Brain microvascular endothelial cell (primary cell): ENCODE measurements at regions not wholly inside any gene's neighbourhood (a gene's known extent, or its start where the extent isn't known, plus 50 kb on each side); places are given as distances from the start of the nearest gene placed in this dataset.

Source experiments
- DNase-seq: peaks from one replicate; pipeline ENCODE4 v3.0.0-alpha.2; 2020
- H3K27ac ChIP-seq: fragments of 250-450 bp; sonication (Bioruptor Pico); 2 replicates; pipeline ENCODE4 v1.5.1; 2020; ENCODE audit warnings: mild to moderate bottlenecking, moderate library complexity
- H3K27me3 ChIP-seq: fragments of 250-450 bp; sonication (Bioruptor Pico); replicated peaks from 2 replicates; pipeline ENCODE4 v1.5.1; 2020; ENCODE audit warnings: mild to moderate bottlenecking
- H3K36me3 ChIP-seq: fragments of 250-450 bp; sonication (Bioruptor Pico); replicated peaks from 2 replicates; pipeline ENCODE4 v1.5.1; 2020; ENCODE audit warnings: mild to moderate bottlenecking
- H3K4me3 ChIP-seq: 2 replicates; pipeline ENCODE4 v1.5.1; 2011; ENCODE audit warnings: low read depth, mild to moderate bottlenecking, control low read depth, low read length, moderate library complexity
- in situ Hi-C: cut with HindIII; loops from 2 replicates; pipeline ENCODE4 v1.10.0; 2017; ENCODE audit warnings: low sequenced_read_pairs, low pct_ligation_motif_present
- TF ChIP-seq, protein P1 (sequence below): IDR thresholded peaks from 2 replicates; pipeline ENCODE4 v1.5.1; 2011; ENCODE audit warnings: low read depth, mild to moderate bottlenecking, moderate library complexity, low read length, control low read depth, inconsistent platforms; ENCODE audit errors: missing control alignments

DNA sequence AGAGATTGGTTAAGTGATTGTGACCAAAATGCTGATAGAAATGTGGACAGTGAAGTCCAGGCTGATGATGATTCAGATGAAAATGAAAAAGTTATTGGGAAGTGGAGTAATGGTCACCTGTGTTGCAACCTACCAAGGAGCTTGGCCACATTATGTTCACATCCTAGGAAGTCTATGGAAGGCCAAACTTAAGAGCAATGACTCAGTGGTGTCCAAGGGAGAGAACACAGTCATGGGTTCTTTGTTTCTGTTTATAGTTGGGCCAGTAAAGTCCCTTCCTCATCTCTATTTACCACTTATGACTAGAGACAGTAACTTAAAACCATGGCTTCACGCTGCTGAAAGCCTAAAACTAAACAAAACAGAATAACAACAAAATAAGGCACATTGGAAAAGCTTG lies 555.3 kb upstream of the DAB2 start:
- Histone ChIP-seq H3K36me3 (no peaks in the 10 kb centered on the region), H3K27ac (no peak overlapping the region), H3K4me3 (no peak overlapping the region), H3K27me3 (no peaks in the 10 kb centered on the region)
- TF ChIP-seq, protein P1, sequence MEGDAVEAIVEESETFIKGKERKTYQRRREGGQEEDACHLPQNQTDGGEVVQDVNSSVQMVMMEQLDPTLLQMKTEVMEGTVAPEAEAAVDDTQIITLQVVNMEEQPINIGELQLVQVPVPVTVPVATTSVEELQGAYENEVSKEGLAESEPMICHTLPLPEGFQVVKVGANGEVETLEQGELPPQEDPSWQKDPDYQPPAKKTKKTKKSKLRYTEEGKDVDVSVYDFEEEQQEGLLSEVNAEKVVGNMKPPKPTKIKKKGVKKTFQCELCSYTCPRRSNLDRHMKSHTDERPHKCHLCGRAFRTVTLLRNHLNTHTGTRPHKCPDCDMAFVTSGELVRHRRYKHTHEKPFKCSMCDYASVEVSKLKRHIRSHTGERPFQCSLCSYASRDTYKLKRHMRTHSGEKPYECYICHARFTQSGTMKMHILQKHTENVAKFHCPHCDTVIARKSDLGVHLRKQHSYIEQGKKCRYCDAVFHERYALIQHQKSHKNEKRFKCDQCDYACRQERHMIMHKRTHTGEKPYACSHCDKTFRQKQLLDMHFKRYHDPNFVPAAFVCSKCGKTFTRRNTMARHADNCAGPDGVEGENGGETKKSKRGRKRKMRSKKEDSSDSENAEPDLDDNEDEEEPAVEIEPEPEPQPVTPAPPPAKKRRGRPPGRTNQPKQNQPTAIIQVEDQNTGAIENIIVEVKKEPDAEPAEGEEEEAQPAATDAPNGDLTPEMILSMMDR = no peak
- peak; percentile 3 for DNase-seq
- in situ Hi-C loops = no loop called here

DNA sequence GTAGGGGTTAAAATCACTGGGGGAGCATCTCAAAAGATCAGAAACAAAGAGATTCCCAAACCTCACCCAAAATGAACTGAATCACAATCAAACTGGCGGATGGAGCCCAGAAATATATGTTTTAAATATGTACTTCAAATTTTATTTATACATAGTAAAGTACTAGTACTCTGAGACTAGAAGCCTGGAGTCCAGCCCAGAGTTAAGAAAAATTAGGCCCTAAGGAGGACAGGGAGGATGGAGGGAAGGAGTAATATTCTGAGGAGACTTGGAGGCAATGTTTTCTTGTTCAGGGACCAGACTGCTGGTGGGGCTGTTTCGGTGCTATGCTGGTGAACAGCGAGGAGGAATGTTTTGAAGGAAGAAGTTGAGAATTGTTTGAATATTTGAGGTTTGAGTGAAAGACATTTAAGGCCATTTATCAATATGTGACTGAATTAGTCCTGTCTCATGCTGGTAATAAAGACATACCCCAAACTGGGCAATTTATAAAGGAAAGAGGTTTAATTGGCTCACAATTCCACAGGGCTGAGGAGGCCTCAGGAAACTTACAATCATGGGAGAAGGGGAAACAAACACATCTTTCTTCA lies 552.4 kb upstream of the DAB2 start:
- Histone ChIP-seq H3K27me3 (no peaks in the 10 kb centered on the region), H3K27ac (no peak overlapping the region), H3K36me3 (no peaks in the 10 kb centered on the region), H3K4me3 (no peak overlapping the region)
- peak; percentile 18 for DNase-seq
- in situ Hi-C loops = no loop called here
- TF ChIP-seq, protein P1 = peak; percentile 25

DNA sequence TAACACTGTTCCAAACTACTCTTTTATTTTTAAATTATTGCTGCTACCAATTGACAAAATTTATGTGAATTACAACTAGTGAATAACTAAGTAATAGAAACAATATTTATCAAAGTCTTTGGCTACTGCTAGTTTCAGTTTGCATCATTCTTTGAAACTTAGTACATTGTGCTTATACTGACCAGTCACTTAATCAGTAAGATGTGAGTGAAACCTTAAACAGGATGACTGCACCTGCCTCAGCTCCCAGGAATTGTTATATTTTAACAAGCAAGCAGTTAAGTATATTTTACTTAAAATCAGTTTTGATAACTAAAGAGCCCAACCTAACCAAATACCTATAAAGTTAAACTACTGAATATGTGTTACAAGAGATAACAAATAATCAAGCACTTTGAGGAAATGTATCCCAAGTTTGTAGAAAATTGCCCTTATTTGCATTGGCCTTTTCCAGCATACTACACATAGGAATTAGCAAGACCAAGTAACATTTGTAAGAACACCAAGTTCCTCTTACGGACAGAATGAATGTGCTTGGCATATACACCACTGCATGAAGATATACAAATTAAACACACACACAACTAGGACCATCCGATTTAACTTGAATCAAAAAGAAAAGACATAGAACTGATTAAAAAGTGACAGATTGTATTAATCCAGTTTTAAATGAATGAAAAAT lies 545.5 kb upstream of the DAB2 start:
- no peaks in the 10 kb centered on the region for H3K27me3 ChIP-seq
- TF ChIP-seq, protein P1 = no peak

DNA sequence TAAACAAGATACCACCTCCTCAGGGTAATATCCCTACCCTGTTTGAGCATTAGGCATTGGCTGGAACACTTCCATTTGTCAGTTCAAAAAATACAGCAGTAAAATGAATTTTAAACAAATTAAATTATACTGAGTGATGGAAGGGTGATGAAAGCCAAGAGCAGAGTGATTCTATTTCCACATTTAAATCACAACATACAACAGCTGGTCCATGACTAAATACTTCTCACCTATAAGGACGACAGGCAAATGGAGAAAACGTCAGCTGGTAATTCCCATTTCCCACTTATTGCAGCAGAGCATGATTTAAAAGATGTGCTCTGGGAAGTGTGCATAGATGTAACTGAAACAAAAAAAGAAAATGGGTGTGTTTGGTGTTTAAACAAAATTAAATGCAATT lies 543.6 kb upstream of the DAB2 start:
- in situ Hi-C loops = no loop called here
- no peak overlapping the region for H3K4me3 ChIP-seq
- H3K27ac ChIP-seq = no peak overlapping the region
- no peaks in the 10 kb centered on the region for H3K27me3 ChIP-seq
- DNase-seq = no peak
- H3K36me3 ChIP-seq = no peaks in the 10 kb centered on the region
- TF ChIP-seq, protein P1 = no peak

More for the DNA sequence above, 545.5 kb upstream of the DAB2 start:
- H3K4me3 ChIP-seq = no peak overlapping the region
- DNase-seq = no peak
- in situ Hi-C loops = no loop called here
- H3K27ac ChIP-seq = no peak overlapping the region
- no peaks in the 10 kb centered on the region for H3K36me3 ChIP-seq

DNA sequence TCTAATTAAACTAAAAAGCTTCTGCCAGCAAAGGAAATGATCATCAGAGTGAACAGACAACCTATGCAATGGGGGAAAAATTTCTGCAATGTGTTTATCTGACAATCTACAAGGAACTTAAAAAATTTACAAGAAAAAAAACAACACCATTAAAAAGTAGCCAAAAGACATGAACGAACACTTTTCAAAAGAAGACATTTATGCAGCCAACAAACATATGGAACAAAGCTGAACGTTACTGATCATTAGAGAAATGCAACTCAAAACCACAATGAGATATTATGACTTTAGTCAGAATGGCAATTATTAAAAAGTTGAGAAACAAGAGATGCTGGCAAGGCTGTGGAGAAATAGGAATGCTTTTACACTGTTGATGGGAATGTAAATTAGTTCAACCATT lies 530.4 kb upstream of the DAB2 start:
- H3K4me3 ChIP-seq = no peak overlapping the region
- TF ChIP-seq, protein P1 = no peak
- in situ Hi-C loops = no loop called here
- H3K27me3 ChIP-seq = no peaks in the 10 kb centered on the region
- no peak for DNase-seq
- no peak overlapping the region for H3K27ac ChIP-seq
- H3K36me3 ChIP-seq = no peaks in the 10 kb centered on the region
